Hematopoietic multipotent progenitor cell treated with erythropoietin and hydrocortisone succinate and interleukin-3 and kit ligand, for 4 days (in vitro differentiated cells): ENCODE measurements at regions not wholly inside any gene's neighbourhood (a gene's known extent, or its start where the extent isn't known, plus 50 kb on each side); places are given as distances from the start of the nearest gene placed in this dataset.
"Not testable (repeated sequence)": the region's sequence is repeated elsewhere in the genome, so short reads cannot be mapped to it uniquely, and the experiment has no call there.

Experiments used
- DNase-seq: peaks from one replicate; pipeline ENCODE4 v3.0.0-alpha.2; 2015

DNA sequence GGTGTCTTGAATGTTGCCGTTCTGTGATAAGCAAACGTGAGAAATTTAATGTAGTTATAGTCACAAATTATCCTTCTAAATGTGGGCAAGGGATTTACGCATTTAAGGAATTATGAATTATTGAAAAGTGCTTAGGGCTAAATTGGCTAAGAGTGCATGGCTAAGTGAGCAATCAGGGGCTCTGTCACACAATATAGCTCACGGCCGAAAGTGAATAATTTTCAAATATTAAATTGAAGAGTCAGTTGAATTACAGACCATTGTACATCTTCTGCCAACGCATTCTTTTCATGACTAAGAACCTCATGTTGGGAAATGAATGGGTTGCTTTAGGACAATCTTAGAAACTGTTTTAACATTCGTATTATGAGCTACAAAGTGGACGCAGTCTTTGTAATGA is 1832.9 kb upstream of the LRRTM1 start:
- no peak for DNase-seq

DNA sequence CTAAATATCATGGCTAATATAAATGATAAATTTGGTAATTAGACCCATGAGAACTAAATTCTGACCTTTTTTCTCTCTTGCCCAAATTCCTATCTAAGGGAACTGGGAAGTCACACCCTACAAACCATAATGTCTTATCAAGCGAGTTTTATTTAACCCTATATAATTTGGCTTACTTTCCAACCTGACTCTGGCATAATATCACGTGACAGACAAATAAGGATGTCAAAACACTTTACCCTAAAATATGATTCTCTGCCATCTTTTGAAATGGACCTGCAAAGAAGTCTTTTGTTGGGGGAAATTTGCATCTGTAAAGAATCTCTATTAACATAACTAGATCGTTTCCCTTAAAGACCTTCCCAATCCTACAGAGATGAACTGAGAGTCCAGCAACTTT is 1823.5 kb upstream of the LRRTM1 start:
- no peak for DNase-seq

DNA sequence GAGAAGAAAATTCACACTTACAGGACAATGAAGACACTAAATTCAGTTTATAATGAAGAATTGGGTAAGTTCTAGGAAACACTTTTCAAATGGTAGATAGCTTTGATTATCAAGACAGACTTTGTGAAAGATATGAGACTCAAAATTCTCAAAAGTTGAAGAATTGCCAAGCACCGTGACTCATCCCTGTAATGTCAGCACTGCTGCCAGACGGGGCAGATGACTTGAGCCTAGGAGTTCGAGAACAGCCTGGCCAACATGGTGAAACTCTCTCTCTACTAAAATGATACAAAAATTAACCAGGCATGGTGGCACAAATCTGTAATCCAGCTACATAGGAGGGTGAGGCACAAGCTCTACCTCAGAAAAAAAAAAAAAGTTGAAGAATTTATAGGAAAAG is 1820.1 kb upstream of the LRRTM1 start:
- peak; percentile 23 for DNase-seq

DNA sequence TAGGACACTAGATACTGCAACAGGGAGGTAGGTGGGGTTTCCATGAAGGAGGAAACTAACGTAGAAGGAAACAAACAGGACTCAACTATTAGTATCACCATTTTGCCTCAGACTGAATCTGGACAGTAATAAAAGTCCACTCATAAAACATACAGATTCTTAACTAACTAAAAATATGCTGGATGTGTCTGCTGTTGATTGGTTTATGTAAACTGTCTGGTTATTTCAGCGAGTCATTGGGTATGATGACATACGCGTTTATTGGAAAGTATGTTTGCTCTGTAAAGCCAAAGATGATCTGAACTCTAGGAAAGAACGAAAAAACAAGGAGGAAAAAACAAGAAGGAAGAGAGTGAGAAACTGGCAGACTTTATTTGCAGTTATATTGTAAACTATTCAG is 1816.1 kb upstream of the LRRTM1 start:
- DNase-seq, result no peak

DNA sequence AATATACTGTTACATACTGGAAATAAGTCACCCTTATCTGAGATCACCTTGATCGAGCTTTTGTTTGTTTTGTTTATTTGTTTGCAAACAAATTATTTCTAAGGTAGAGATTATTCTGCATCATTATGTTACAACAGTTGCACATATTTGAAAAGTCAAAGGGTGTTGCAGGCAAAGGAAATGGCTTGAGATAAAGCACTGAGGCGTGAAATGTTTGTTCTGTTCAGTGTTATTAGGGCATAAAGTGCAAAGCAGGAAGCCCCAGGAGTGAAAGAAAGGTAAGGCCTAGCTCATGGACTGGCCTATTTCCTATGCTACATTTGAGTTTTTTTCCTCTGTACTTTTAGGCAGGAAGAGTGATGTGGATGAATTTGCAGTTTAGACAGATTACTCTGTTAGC is 1815.6 kb upstream of the LRRTM1 start:
- no peak for DNase-seq

DNA sequence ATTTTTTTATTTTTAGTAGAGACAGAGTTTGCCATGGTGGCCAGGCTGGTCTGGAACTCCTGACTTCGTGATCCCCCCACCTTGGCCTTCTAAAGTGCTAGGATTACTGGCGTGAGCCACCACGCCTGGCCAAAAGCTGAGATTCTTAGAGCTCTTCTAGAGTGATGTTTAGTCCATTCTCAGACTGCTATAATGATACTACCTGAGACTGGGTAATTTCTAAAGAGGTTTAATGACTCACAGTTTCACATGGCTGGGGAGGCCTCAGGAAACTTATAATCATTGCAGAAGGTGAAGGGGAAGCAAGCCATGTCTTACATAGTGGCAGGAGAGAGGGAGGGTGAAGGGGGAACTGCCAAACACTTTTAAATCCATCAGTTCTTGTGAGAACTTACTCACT is 1804.9 kb upstream of the LRRTM1 start:
- no peak for DNase-seq

DNA sequence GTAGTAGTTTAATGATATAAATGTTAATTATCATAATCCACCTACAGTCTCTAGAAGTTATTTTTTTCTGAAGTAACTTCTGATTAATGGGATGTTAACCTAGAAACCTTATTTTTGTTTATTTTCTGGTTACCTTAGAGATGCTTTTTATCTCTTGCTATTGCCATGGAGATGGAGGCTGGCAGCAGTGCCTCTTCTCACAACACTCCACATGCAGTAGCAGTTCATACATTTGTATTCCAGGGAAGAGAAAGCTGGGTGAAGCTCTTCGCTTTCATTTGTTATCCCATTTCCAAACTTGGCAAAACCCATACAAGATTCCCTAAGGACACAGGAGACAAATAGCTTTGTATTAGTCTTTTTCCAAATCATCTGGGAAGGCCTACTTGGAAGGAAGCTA is 1794.1 kb upstream of the LRRTM1 start:
- no peak for DNase-seq

DNA sequence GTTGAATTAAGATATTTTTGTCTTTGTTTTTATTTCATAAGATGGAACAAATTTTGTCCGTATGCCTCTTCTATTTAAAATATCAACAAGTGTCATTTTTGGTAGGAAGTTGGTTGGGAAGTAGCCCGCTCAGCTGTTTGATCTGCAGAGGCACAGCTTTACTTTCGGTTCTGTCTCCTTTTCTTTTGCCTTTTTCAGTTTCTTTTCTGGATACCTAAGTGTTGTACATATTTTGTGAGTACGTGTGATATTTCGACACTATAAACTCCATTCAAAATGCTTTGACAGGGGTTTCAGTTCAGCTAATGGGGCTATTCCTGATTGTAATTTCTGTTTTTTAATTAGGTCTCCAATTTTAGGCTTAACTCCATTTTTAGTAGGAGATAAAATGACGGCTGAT is 1785.0 kb upstream of the LRRTM1 start:
- DNase-seq, result peak; percentile 22

DNA sequence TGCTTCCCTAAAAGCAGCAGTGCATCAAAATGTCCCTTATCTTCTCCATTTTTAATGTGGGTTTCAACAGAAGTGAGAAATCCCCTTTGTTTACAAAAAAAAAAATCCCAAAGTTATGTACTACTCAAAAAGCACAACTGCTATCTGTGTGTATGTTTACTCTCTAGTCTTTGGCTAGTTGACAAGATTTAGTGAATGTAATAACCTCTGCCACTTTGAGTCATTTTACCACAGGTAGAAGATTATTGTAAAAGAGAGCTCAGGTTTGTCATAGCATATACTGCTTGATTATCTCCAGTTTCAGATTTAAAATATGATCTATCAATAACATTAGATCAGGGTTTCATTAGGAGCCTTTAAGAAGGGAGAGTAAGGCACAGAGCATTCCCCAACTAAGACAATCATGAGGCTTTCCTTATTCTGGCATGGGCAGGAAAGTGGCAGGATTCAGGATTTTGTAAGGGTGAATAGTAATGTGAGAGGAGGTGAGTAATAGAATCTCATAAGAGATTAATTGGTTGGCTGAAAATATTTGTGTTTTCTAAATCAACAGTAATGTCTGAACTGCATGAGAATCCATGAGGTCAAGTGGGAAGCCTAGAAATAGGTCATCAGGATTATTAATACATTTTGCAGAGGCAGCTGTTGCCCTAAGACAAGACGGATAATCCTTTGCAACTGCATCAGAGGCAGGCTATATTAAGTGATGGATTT is 1780.3 kb upstream of the LRRTM1 start:
- no peak for DNase-seq

DNA sequence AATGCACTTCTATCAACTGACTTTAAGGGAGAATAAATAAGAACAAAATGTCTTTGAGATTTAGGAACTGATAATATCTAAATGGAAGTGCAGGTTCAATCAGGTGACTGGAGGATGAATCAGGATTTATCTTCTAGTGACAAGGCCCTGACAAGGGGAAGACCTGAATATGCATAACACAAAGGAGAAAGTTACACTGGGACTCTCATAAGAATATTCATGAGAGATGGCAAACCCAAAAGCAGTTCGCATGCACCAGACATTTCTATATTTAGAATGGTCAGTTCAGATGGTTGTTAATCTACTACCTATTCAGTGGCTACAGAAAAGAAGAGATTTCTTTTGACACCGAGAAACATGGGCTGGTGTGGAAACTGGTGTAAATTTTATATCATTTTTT is 1771.3 kb upstream of the LRRTM1 start:
- DNase-seq, result no peak

DNA sequence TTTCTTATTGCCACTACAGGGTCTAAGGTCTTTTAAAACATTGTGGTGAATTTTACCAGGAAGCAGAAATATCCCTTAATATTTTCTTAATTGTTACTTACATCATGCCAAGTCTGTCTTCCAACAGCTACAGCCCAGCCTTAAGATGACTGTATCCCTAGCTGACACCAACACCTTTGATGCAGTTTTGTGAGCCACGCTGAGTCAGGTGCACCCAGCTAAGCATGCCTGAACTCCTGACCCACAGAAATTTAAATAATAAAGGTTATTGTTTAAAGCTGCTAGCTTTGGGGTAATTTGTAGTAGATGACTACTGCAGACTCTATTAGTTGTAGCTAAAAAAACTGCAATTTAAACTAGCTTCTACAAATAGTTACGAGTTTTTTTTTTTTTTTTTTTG is 1757.9 kb upstream of the LRRTM1 start:
- DNase-seq, result no peak

DNA sequence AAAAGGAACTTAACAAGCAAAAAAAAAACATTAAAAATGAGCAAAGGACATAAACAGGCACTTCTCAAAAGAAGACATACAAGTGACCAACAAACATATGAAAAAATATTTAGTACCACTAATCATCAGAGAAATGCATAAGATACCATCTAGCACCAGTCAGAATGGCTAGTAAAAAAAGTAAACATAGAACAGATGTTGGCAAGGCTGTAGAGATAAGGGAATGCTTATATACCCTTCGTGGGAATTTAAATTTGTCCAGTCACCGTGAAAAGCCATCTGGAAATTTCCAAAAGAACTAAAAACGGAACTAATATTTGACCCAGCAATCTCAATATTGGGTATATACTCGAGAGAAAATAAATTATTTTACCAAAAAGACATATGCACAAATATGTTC is 1751.3 kb upstream of the LRRTM1 start:
- DNase-seq, result peak; percentile 15

DNA sequence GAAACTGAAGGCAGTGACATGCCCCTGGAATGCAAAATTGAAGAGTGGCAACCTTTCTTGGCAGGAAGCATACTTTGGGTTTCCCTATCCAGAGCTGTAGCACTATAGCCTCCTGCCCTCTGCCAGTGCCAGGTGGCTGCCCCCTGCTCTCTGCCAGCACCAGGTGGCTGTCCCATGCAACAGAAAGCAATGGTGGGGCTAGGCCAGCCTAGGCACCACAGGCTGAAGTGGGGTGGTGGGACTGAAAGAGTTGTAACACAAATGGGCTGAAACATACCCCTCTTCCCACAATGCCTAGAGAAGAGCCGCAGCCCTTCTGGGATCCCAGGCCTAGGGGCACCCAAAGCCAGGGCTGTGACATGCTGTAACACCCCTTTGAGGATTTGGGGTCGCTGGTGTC is 1739.3 kb upstream of the LRRTM1 start:
- DNase-seq, result no peak

DNA sequence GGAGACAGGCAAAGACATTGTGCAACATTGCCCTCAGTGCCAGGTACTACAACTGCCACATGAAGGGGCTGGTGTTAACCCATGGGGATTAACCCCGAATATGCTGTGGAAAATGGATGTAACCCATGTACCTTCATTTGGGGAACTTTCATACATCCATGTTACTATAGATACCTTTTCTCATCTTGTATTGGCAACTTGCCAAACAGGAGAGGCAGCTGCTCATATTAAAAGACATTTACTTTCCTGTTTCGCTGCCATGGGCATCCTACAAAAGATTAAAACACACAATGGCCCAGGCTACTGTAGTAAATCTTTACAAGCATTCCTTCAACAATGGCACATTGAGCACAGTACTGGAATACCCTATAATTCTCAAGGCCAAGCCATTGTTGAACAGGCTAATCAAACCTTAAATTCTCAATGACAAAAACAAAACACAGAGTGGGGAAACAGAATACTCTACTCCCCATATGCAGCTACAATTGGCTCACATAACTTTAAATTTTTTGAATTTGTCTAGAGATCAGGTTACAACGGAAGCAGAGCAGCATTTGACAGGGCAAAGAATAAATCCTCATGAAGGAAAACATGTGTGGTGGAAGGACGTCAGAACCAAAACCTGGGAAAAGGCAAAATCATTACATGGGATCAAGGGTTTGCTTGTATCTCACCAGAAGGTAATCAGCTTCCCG is 1723.5 kb upstream of the LRRTM1 start:
- DNase-seq, result no peak

DNA sequence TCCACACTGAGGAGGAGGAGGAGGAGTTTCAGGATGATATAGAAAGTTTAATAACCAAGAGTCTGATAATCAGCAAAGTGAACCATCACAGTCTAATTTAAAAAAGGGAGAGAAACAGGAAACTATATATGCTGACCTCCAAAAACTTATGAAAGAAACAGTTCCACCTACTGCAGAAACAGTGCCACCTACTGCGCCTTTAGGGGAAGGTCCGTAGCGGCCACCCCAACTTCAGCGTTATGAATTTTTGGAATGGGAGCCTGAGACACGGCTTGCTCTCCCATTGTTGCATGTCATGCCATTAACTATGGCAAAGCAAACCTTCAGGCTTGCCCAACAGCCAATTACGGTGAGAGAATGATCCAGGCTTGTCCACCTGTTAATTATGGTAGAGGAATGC is 1719.2 kb upstream of the LRRTM1 start:
- peak; percentile 17 for DNase-seq

DNA sequence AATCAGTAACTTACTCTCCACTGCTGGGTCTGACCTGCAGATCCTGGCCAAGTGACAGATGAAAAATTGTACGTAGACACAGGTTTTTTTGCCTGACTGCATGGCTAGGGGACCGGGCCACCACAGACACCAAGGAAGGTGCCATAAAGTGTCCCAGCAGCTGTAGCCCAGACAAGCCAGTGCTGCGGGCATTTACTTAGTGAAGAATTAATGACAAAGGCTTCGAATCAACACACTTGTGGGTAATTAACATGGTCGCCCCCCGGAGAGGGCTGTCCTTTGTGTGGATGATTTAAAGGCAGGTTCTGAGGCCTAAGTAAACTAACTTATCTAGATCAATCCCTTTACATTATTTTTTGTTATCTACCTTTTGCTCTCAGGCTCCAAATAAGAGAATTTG is 1709.1 kb upstream of the LRRTM1 start:
- no peak for DNase-seq

DNA sequence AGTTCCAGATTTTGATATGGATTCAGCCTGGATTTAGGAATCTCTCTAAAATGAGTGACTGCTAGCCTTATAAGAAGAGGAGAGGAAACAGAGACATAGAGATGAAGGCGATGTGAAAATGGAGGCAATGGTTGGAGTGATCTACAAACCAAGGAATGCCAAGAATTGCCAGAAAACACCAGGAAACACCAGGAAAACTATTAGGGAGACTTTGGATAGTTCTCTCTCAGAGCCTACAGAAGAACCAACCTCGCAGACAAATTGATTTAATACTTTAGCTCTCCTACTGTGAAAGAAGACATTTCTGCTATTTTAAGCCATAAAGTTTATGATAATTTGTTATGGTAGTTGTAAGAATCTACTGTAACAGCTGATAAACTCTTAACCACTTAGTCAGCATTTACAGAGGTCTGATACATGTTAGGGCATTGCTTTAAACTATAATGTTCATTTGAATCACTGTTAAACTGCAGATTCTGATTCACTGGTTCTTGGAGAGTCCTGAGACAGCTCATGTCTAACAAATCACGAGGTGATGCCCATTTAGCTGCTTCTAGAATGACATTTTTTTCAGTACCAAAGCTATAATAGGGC is 1702.6 kb upstream of the LRRTM1 start:
- no peak for DNase-seq

DNA sequence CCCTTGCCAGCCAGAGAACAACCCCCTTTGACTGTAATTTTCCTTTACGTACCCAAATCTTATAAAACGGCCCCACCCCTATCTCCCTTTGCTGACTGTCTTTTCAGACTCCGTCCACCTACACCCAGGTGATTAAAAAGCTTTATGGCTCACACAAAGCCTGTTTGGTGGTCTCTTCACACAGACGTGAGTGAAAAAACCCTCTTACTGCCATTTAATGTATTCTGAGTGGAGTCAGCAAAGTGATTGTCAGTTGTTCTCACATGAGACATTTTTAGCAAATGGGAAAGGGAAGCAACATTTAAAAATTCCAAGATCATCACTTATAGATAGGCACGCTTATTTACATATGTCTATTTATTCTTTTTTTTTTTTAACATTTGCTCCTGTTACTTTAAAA is 1701.3 kb upstream of the LRRTM1 start:
- not testable (repeated sequence) for DNase-seq

DNA sequence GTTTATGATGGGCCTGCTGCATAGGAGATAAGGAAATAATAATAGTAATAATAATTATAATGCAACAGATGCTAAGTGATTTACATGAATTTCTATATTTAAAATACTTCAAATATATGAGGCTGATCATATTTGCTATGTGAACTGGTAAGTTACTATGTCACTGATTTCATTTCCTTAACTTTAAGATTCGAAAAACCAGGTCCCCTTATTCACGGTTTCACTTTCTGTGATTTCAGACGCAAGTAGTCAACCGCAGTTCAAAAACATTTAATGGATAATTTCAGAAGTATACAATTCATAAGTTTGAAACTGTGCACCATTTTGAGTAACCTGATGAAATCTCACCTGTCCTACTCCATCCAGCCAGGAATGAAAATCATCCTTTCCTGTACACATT is 1697.1 kb upstream of the LRRTM1 start:
- no peak for DNase-seq

DNA sequence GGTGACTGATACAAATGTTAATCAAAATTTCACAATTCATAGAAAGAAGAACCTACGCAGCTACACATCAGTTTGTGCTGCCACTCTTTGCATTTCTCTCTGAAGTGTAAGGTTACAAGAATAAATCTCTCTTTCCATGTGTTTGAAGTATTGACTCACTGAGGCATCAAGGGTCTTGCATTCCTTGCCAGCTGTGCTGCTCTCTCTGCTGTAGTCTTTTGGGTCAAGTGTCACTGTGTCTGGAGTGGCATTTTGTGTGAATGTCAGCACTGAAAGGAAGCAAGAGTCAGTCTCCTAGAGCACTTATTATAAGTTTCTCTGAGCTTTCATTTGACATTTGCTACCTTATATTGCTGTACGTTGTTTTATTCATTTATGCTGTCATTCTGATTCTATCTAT is 1696.1 kb upstream of the LRRTM1 start:
- DNase-seq, result no peak

DNA sequence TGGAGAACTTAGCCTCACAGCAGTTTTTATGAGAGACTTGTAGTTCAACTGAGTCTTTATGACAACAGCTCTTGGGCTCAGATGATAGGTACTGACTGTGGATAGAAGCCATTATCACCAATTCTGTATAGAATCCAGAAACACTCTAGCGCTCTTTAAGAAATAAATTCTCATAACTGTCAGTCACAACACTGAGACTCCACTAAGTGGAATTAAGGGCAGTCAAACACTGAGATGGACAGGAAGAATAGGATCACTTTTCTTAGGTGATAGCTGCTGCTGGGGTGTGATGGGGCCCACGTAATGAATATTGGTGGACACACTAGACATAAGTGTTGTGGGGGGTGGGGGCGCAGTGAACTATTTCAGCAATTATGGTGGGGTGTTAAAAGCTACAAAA is 1691.8 kb upstream of the LRRTM1 start:
- no peak for DNase-seq

DNA sequence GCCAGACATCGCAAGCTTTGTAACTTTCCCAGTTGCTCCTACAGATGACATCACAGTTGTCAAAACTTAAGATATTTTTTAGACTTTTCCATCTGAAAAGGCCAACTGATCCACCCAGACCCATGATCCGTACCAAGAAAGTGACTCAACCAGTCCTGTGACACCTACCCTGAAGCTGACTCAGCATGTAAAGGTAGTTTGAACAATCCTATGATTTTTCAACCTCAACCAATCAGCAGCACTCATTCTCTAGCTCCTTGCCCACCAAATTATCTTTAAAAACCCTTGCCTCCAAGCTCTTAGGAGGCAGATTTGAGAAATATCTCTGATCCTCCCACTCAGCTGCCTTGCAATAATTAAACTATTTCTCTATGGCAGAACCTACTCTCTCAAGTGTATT is 1686.7 kb upstream of the LRRTM1 start:
- DNase-seq, result no peak

DNA sequence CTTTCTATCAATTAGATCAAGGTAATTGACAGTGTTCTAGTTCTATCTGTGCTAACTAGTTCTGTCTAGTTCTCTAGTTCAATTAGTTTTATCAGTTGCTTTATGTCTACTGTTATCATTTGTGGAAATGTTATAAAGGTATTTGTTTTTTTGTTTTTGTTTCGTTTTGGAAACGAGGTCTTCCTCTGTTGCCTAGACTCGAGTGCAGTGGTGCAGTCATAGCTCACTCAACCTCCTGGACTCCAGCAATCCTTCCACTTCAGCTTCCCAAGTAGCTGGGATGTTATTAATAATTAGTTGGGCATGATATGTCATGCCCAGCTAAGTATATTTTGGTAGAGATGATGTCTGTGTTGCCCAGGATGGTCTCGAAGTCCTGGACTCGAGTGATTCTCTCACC is 1682.8 kb upstream of the LRRTM1 start:
- no peak for DNase-seq

DNA sequence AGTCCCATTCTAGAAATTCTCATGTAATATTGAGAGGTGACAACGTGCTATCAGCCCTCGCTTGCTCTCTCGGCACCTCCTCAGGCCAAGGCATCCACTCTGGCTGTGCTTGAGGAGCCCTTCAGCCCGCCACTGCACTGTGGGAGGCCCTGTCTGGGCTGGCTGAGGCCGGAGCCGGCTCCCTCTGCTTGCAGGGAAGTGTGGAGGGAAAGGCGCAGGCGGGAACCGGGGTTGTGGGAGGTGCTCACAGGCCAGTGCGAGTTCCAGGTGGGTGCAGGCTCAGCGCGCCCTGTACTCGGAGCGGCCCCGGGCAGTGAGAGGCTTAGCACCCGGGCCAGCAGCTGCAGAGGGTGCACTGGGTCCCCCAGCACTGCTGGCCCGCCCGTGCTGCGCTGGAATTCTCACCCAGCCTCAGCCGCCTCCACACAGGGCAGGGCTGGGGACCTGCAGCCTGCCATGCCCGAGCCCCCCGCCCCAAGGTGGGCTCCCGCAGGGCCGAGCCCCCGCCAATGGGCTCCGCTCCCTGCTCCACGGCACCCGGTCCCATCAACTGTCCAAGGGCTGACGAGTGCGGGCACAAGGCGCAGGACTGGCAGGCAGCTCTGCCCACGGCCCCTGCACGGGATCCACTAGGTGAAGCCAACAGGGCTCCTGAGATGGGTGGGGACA is 1680.6 kb upstream of the LRRTM1 start:
- DNase-seq, result no peak
